ENCODE measurements at regions not wholly inside any gene's neighbourhood (a gene's known extent, or its start where the extent isn't known, plus 50 kb on each side); places are given as distances from the start of the nearest gene placed in this dataset.

- TF ChIP-seq EZH2 (IDR thresholded peaks at IDR 0.05; ENCODE audit: borderline replicate concordance, low read length) (no peak), CTCF (conservative IDR thresholded peaks at IDR 0.05 in 1 of 2, IDR thresholded peaks at IDR 0.05 in 1 of 2; ENCODE audit: extremely low read depth in 1 of 2, insufficient read depth in 1 of 2, low read depth in 1 of 2, low read length in 2 of 2) (no peak)
These were observed 76.1 kb downstream of the C9orf50 start for GRCh38 chr9:129544761-129545160.

Data from mammary epithelial cell (primary cell).